ENCODE measurements at regions not wholly inside any gene's neighbourhood (a gene's known extent, or its start where the extent isn't known, plus 50 kb on each side); places are given as distances from the start of the nearest gene placed in this dataset.

DNA sequence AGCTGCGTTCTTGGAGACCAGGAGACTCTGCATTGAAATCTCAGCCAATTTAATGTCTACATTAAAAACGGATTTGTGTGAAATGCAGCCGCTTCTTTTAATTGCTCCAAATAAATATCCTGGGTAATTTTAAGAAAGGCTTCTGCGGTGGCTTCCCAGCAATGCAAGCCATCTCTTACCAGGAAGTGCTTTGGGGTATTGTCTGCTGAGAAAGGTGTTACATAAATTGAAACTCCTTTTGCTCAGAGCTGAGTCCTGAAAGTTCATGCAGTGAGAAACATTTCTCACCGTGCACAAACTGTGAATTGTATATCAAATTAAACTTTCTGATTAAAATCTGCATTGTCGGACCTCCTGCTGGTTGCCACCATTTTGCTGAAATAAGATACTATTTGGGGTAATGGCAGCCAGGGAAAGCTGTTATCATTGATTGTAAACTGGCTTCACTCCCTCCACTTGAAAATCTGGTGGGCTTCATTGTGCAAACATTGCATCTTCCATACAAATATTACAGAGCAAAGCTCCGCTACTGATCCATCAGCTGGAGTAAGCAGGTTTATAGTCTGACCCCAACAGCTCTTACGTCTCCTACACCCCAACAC is 59.5 kb downstream of the ZIC5 start:
- DNase-seq, result no peak

DNA sequence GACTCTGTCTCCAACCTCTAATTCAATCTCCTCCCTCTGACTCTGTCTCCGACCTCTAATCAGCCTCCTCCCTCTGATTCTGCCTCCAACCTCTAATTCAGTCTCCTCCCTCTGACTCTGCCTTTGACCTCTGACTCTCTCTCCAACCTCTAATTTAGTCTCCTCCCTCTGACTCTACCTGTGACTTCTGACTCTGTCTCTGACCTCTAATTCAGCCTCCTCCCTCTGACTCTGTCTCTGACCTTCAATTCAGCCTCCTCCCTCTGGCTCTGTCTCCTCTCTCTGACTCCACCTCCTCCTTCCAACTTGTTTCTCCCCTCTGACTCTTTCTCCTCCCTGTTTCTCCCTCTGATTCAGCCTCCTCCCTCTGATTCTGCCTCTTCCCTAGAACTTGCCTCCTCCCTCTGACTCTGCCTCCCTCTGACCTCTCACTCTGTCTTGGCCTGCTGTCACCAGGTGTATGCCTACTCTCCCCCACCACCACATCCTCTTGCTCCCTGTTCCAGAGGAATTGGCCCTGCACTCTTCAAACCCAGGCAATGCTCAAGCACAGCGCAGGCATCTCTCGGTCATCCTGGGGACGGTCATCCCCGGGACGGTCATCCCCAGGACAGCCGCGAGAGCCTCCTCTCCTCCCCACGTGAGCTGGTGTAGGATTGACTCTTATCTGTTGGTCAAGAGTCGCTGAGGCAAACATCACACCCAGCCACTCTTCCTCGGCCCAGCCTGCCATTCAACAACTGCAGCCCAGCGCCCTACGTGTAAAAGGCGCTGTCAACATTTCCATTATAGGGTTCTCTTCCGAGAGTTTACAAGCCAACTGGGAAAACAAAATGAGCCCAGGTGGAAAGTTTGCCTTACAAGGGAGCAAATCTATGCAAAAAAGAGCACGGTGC is 60.2 kb downstream of the ZIC5 start:
- DNase-seq, result no peak

DNA sequence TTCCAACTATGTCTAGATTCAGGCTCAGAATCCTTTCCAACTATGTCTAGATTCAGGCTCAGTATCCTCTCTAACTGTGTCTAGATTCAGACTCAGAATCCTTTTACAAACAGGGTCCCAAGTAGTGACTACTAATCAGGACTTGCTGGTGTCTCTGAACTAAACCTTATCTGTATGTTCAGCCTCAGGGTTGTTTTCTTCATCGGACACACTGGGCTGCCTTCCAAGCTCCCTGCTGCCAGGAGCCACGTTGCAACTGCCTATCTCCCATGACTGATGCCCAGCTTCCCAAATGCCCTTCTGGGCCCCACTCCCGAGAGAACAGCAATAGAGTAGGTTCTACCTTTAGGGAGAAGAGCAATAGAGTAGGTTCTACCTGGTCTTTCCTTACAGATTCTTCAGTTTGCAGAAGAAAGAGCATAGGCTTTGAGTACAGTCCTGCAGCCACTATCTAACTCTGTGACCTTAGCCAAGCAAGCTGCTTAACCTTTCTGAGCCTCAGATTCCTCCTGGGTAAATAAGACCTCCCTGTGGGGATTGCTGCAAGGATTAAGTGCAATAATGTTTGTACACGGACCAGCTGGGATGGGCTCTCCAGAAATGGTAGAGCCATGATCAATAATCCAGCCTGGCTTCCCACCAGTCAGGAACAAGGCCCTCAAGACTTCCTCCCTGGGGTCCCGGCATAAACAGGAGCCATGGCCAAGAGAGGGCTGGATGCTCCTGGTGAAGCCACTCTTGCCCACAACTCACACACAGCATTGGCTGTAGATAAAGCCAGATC is 61.5 kb downstream of the ZIC5 start:
- DNase-seq, result no peak

GRCh38 chr13:99909097-99909835 is 62.3 kb downstream of the ZIC5 start:
- DNase-seq, result no peak

DNA sequence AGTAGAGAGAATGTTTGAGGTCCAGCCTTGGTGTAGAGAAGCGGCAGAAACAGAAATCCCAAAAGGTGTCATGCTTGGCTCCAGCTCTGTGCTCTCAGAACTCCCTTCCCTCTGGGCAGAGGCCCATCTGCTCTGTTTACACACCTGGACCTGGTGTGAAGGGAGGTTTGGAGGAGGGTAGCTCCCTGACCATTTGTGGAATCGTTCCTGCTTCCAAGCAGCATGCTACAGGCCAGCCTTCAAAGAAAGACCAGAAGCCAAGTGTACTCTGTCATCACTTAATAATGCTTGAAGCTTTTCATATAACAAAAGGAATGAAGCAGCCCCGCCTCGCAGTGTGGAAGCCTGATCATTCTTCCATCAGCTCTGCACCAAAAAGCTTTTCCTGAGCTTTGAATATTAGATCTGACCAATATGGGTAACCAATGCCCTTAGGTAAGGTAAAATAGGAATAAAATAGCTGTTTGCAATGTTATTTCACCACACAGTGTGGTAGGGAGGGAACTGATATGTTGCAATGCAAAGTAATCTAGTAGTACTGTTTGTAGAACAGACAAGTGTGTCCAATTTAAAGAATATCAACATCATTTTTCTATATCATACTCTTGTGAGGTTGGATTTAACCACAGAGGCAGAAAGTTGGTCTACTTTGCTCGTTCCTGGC is 63.3 kb downstream of the ZIC5 start:
- no peak for DNase-seq

DNA sequence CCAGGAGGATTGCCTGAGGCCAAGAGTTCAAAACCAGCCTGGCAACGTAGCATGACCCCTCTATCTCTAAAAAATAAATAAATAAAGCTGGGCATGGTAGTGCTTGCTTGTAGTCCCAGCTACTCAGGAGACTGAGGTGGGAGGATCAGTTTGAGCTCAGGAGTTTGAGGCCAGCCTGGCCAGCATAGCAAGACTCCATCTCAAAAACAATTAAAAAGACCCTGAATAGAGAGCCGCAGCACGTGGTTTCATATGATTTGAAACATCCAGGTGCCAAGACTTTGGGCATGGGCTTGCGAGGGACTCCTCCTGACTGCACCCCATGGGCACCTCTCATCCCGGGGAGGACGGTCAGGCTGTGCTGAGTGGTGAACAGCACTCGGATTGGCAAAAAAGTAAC is 63.9 kb downstream of the ZIC5 start:
- DNase-seq, result no peak

GRCh38 chr13:99907038-99907437 is 64.5 kb downstream of the ZIC5 start:
- DNase-seq, result no peak

DNA sequence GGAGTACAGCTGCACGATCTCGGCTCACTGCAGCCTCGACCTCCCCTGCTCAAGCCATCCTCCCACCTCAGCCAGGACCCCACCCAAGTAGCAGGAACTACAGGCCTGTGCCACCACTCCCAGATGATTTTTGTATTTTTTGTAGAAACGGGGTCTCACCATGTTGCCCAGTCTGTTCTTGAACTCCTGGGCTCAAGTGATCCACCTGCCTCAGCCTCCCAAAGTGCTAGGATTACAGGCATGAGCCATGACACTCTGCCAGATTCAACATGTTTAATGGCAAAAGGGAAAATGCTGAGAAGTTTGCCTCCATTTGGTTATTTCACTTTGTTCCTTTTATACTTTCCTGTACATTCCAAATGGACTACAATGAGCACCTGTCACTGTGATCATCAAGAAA is 65.8 kb downstream of the ZIC5 start:
- DNase-seq, result no peak

- DNase-seq, result no peak
These were observed 66.3 kb downstream of the ZIC5 start for GRCh38 chr13:99905224-99905623.

DNA sequence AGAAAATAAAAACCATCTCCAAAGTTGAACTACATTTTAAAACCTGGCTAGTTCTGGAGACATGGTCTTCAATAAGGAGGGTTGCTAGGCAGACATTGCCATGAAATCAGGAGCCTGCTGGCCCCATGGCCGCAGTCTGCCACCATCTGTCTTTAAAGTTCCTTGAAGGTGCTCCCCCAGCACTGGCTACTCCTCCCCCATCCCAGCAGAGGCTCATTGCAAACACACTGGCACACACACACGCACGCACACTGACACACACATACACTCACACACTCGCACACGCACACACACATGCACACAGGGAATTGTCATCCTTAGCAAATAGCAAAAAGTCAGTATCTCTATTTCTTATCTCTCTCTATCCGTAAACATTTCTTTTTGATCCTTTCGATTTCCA is 68.4 kb downstream of the ZIC5 start:
- DNase-seq, result no peak

DNA sequence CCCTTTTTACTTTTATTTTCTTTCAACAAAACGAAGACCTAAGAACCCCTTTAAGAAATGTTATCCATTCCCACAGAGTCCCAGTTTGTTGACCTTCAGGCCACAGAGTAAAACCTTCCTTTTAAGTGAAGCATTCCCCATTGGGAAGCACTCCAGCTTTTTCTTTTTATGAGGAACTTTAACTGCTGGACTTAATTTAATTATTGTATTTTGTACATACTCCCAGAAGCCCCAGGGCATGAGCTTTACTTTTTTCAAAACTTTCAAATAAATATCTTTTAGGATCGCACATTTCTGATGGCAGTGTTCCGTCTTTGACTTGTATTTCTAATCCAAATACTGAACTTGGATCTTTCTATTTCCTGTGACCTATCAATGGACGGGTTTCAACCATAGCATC is 68.9 kb downstream of the ZIC5 start:
- DNase-seq, result no peak

DNA sequence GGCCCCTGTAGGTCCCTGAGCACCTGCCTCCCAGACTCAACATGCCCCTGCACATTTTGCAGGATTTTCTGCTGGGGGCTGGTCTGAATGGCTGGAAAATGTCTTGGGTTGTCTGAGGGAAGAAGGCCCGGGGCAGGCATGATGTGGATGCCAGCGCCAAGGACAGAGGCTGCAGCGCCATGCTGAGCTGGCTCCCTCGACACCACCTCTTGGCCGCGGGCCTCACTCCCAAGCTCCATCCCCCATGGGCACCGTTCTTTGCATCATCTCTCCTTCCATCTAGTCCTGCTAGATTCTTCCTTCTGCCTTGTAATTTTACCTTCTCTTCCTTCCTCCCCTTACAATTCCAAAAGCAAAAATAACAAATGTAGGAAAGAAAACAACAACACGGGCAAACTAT is 70.6 kb downstream of the ZIC5 start:
- DNase-seq, result no peak

- no peak for DNase-seq
These were observed 73.1 kb downstream of the ZIC5 start for GRCh38 chr13:99898421-99898820.

DNA sequence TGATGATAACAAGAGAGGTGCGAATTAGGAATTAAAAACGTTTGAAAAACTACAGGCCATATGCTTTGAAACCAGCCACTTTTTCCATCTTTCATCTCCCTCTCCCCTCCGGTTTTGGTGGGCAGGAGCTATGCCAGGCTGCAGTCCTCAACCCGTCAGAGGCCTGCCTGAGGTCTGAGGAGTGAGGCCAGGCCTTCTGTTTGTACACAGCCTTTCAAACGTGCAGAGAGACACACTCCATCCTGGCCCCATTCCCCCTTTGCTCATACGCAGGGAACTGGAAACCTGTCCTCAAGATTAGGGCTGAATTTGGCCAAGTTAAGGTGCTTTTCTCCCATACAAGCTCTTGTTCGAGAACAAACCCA is 74.5 kb downstream of the ZIC5 start:
- DNase-seq, result no peak

- DNase-seq, result no peak
These were observed 75.0 kb downstream of the ZIC5 start for GRCh38 chr13:99896369-99897075.

DNA sequence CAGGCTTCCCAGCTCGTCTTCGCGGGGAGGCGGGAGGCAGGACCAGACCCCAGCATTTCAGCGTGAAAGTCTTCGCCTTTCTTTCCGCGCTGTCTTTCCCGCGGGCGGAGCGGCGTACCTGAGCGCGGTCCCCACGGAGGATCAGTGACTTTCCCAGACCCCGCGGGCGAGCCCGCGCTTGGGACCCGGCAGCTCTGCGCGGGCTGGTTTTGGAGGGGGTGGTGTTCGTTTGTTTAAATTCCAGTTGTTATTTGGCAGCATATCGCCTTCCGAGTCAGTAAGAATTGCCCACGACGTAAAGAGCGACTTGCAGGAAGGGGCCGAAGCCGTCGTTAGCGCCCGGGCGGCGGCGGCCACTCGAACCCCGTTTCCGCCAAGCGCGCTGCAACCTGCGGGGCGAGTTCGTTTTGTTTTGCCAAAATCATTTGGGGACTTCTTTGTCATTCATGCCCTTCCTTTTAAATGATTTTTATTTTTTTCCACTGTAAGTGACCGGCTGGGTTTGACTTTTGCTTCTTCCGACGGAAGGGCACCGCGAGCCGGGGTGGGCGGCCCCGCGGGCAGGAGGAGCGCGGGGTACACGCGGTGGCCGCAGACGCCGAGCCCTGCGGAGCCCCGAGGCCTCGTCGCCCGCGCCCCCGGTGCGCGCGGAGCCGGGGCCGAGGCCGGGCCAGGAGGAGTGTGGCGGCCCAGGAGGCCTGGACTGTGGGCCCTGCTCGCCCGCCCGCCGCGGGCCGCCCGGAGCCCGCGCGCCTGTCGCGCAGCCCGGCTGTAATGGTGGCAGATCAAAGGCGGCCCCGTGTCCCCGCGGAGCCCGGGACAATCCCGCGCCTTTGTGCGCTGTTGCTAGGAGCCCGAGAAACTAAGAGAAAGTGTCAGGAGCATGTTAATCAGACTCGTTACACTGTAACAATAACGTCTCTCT is 75.9 kb downstream of the ZIC5 start:
- no peak for DNase-seq

DNA sequence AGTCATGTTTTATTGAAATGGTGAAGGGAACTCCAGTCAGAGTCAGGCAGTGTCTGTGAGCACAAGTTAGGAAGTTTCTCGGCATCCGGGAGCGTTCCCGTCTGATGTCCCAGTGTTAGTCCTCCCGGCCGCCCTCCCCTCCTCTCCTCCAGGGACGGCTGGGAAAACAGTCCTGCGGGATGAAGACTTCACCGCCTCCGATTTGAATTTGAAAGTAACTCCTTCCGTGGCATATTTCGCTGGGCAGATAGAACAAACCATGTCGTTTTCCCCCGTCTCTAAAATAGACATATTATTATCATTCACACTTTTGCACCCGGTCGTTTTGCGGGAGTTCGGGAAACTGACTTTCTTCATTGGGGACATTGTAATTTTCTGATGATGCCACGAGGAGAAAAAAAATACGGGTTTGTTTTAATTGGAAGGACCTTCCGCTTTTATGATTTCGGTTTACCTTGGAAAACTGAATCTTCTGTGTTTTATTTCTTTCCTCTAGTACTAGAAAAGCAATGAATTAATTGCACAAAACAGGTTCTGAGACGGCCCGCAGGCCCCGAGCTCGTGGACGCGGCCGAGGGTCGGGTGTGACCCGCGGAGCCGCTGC is 76.6 kb downstream of the ZIC5 start:
- no peak for DNase-seq

GRCh38 chr13:99894105-99894839 is 77.3 kb downstream of the ZIC5 start:
- no peak for DNase-seq

DNA sequence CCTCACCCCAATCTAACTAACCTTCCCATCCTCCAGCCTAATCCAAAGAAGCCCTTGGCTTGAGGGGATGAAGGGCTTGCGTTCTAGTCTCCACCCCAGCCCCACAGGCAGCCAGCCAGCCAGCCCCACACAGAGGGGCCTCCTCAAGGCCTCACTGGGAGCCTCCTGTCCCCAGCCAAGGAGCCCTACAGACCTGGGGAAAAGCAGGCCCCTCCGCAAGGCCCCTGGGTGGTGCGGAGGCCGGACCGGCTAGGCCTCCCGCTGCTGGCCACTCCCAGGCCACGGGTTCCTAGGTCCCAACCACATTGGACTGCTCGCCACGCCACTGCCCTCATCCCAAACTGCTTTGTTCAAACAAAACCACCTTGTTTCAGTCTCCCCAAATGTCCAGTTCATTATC is 78.0 kb downstream of the ZIC5 start:
- no peak for DNase-seq

Data from NCI-H2227 treated with DMSO at 0.1 percent for 48 hours (cell line).